Hematopoietic multipotent progenitor cell treated with erythropoietin and hydrocortisone succinate and interleukin-3 and kit ligand, for 4 days (in vitro differentiated cells): ENCODE measurements at regions not wholly inside any gene's neighbourhood (a gene's known extent, or its start where the extent isn't known, plus 50 kb on each side); places are given as distances from the start of the nearest gene placed in this dataset.
"Not testable (repeated sequence)": the region's sequence is repeated elsewhere in the genome, so short reads cannot be mapped to it uniquely, and the experiment has no call there.

Experiments used
- DNase-seq: peaks from one replicate; pipeline ENCODE4 v3.0.0-alpha.2; 2015

DNA sequence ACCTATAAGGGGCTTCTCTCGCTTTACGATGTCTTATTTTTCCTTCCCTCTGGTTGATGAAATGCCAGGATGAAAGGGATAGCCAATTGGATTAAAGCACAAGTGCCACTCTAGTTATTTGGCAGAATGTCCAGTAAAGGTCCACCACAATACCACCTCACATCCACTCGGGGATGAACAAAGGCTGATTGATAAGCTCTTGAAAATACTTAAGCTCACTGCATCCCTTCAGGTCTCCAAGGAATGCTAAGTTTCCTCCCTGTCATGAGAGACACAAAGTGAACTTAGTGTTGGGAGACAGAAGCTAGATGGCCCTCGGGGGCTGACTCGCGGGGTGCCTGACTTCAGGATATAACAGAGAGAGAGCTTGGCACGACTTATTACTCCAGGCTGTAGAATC, 185.9 kb upstream of the ZNF644 start:
- not testable (repeated sequence) for DNase-seq

- DNase-seq = not testable (repeated sequence)
These were observed 182.3 kb upstream of the ZNF644 start for GRCh38 chr1:91204150-91204549.

DNA sequence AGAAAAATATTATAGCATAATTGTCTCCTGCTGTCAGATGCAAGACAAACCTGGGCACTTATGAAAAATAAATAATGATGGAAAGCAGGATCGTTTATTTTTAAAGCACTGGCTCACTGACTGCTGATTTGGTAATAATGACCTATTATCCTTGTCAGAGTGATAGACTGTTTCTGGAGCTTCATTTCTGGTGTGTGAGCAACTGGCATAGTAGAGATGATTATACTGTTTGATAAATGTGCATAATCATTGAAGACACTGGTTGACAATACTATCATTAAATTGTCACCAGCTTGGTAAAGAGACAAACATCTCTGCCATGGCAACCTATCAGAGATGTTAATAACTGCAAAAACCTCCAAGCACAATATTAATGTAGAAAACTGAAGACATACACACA, 179.9 kb upstream of the ZNF644 start:
- DNase-seq = no peak

DNA sequence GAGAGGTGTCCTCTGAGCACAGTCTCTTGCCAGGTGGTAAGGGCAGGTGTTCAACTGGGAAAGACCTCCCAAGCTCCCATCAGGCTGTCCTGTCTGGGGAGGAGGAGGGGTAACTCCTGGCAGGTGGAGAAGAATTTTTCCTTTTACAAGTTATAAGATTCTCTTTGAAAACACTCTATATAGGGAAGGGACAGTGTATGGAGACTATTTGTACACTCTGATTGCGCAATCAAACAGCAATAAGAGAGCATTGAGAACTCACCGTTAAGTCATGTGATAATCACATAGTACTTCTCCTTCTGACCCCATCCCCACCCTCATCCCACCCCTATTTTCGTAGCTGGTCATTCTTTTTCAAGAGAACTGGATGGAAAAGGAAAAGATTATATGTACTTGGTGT, 179.3 kb upstream of the ZNF644 start:
- peak; percentile 20 for DNase-seq

- no peak for DNase-seq
These were observed 178.8 kb upstream of the ZNF644 start for GRCh38 chr1:91200675-91201074.

GRCh38 chr1:91199988-91200387, 178.2 kb upstream of the ZNF644 start:
- DNase-seq = no peak

DNA sequence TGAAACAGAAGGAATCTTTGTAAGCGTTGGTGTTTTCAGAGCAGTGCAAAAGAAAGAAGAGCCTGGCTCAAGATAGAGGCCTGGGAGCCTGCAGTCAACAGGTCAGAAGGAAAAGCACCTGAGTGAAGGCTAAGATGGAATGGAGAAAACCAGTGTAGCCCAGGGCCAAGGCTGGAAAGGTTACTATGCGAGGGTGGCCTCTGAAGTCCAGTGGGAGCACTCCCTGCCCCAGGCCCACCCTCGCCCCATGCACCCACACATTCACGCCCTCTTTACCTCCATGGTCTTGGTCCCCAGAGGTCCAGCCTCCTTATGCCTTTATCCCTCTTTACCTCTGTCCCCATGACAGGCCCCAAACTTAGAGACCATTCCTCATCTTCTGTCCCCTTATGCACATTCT, 169.2 kb upstream of the ZNF644 start:
- DNase-seq = no peak

- DNase-seq = no peak
These were observed 167.3 kb upstream of the ZNF644 start for GRCh38 chr1:91189096-91189495.

DNA sequence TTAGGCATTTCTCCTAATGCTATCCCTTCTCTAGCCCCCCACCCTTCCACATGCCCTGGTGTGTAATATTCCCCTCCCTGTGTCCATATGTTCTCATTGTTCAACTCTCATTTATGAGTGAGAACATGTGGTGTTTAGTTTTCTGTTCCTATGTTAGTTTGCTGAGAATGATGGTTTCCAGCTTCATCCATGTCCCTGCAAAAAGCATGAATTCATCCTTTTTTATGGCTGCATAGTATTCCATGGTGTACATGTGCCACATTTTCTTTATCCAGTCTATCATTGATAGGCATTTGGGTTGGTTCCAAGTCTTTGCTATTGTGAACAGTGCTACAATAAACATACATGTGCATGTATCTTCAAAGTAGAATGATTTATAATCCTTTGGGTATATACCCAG, 161.0 kb upstream of the ZNF644 start:
- DNase-seq = not testable (repeated sequence)

- no peak for DNase-seq
These were observed 154.4 kb upstream of the ZNF644 start for GRCh38 chr1:91176250-91176649.

GRCh38 chr1:91174734-91175133, 152.9 kb upstream of the ZNF644 start:
- no peak for DNase-seq

GRCh38 chr1:91173346-91173890, 151.6 kb upstream of the ZNF644 start:
- no peak for DNase-seq

GRCh38 chr1:91172541-91172940, 150.7 kb upstream of the ZNF644 start:
- DNase-seq = no peak

DNA sequence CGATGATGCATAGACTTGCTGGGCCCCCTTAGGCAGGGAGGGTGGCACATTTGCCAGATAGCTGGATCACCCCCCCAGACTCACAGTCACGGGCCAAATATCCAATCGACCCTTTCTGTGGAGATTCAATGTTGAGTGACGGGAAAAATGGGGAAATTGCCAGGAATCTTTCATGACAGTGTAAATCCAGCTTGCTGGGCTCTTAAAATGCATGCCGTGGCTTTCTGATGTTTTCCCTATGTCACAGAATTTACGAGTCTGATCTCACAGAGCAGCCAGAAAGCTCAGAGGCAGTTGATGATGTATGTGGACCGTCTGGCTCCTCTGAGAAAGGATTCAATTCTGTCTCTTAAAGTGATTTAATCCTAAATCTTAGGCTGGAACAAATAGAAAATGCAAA, 150.1 kb upstream of the ZNF644 start:
- DNase-seq = no peak

DNA sequence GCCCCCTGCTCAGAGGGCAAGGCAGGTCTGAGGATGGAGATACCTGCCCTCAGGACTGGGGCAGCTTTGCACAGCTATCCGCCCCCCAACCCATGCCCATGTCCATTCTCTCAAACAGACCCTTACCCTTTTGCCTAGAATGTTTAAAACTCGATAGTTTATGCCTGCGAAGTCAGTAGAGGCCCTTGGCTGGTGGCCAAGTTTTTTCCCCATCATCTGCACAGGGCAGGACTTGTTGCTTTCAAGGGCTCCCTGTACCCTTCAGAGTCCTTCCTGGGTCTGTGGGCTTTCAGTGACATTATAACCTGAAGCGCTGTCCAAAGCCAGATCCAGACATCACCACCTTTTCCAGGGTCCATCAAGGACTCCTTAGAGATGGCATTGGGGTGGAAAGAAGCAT, 148.7 kb upstream of the ZNF644 start:
- DNase-seq = no peak

DNA sequence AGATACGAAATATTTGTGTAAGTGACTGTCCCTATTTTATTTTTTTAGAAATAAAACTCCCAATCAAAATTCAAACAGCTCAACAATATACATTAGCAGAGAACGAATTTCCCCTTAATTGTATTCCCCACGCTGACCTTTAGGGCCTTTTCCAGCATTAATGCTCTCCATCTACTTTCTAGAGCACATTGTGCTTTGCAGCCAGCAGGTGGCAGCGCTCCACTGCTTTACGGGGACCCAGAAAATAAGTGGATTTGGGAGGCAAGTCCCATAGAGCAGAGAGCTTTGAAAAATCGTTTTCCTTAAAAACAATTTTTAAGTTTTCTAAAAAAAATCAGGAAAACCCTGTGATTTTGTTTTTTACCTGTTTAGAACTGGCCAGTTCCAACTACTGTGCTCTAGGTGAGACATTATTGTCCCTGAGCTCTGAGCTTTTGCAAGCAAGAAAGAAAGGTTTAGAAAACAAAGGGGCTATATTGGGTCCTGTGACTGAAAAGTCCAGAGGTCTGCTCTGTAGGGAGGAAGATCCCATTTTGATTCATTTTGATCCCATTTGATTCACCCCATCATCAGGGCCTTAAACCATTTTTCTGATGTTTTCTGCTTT, 144.4 kb upstream of the ZNF644 start:
- peak; percentile 83 for DNase-seq

DNA sequence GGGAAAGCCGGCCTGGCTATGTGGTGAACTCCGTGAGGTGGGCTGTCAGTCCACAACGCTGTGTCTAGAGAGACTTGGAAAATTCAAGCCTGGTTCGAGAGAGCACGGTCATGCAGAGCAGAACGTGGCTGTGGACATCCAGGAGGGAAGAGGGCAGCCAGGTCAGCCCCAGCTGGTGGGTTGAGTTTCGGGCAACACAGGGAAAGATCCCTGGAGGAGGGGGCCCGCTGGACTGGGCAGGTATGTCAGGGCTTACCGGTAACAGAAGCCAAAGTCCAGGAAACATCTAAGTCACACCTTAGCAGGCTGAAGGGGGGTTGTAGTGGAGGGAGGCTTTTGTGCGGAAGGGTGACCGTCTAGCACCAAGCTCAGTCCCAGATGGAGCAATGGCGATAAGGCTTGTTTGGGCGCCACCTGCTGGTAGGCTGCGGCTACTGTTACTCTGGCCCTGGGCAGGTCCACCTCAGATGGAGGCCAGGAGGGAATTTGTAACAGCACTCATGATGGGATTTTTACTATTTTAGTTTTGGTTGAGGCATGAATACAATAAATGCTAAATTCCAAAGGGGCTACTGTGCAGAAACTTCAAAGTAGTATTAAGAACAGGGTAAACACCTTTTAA, 143.3 kb upstream of the ZNF644 start:
- DNase-seq = peak; percentile 85

DNA sequence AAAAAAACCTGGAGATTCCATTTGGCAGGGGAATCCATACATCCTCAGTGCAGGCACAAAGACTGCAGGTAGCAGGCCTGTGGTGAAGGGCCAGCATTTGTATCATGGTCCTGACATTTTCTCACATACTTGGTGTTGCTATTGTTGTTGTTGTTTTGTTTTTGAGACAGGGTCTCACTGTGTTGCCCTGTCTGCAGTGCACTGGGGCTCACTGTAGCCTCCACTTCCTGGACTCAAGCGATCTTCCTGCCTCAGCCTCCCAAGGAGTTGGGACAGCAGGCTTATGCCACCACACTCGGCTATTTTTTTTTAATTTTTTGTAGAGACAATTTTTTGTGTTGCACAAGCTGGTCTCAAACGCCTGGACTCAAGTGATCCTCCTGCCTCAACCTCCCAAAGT, 140.8 kb upstream of the ZNF644 start:
- no peak for DNase-seq

DNA sequence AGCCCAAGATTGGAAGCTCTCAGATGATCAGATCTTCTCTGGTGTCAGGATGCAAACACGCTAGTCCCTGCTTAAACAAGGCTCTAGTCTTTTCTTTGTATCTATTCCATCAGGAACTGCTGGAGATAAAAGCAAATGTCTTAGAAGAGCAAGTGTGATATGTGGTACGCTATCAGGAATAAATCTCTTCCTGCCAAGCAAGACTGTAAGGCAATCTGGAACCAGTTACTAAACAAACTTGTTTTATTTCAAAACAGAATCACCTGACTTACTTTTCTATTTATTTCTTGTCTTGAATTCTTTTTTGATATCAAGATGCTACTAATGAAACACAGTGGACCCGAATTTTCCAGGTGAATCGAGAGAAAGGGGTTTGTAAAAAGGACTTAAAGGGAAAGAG, 139.9 kb upstream of the ZNF644 start:
- peak; percentile 9 for DNase-seq

DNA sequence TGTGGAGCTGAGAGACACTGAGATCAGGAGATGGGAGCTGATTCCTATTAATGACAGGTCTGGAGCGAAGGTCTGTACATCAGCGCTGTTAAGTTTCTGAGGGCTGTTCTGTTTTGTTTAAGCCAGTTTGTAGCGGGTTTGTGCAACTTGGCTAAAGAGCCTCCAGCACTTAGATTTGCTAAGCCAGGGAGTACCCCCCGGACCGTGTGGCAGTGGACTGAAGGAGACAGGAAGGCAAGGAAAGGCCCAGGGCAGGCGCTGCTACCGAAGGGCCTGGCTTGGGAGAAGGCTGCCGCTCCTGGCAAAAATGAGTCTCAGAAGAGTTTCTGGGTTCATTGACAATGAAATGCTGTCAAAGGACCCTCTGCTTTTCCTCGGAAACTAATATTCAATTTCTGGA, 139.3 kb upstream of the ZNF644 start:
- DNase-seq = no peak

DNA sequence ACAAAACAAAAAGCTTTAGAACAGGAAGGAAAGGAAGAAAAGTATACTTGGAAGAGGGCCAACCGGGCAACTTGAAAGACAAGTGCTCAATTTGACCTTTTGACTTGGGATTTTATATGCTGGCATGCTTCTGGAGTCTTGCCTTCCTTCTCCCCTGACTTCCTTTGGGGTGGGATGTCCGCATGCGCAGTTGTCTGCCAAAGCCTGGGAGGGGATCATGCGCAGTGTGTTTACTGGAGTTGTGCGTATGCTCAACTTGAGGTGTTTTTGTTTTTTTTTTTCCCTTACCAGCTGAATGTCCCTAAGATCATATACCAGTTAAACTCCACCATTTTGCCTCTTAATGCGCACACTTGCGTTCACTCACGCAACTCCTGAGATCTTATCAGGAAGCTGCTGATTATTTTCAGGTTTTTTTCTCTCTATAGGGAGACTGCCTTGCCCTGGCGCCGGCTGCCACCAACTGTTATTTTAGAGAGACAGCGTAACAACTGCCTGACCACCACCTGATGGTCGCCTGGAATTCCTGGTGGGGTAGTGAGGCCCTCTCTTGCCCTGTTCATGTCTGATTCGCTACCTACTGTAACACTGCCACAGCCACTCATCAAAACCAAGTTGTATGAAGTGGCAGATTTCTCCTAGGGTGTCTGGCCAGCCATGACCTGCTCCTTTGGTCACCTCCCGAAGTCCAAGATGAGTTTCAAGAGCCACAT, 138.7 kb upstream of the ZNF644 start:
- DNase-seq = no peak

GRCh38 chr1:91153341-91153740, 131.5 kb upstream of the ZNF644 start:
- no peak for DNase-seq

GRCh38 chr1:91152331-91152730, 130.5 kb upstream of the ZNF644 start:
- no peak for DNase-seq

DNA sequence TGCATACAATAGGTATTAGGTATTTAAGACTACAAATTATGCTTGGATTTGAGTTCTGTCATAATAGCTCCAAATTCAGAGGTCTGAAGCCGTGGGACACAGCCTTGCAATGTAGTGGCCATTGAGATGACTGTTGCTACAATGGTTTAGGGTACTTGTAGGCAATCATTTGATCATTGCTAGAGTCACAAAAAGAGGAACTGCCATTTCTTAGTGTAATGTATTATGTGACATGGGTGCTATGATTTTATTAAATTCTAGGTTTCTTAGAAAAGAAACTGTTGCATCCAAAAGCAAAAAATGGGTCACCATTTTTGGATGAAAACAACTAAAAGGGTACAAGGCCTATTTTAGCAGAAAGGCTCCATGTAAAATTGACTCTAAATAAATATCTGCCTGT, 129.9 kb upstream of the ZNF644 start:
- DNase-seq = peak; percentile 24
